Thyroid gland (tissue), 4 donors: ENCODE measurements at regions not wholly inside any gene's neighbourhood (a gene's known extent, or its start where the extent isn't known, plus 50 kb on each side); places are given as distances from the start of the nearest gene placed in this dataset.

Experiments
- CTCF ChIP-seq, 6 experiments: fragments of 200-600 bp in 3 of 6; fragments of 450-650 bp in 3 of 6; sonication (generic) in 3 of 6; IDR thresholded peaks; one replicate each; pipeline ENCODE4 v1.5.1; 2016 to 2019; ENCODE audit warnings: antibody characterized with exemption in 6 of 6, mild to moderate bottlenecking in 2 of 6, inconsistent platforms in 1 of 6, moderate library complexity in 1 of 6
- POLR2A ChIP-seq, 2 donors: fragments of 450-650 bp; IDR thresholded peaks; one replicate each; pipeline ENCODE4 v1.6.1; 2017; ENCODE audit warnings: antibody characterized with exemption in 2 of 2, mild to moderate bottlenecking in 2 of 2, moderate library complexity in 1 of 2

- TF ChIP-seq POLR2A (IDR thresholded peaks at IDR 0.05), result no peak
- TF ChIP-seq CTCF (IDR thresholded peaks at IDR 0.05), result no peak
Observed at GRCh38 chr11:45454917-45455401, 168.8 kb upstream of the SYT13 start.
